ENCODE measurements at regions not wholly inside any gene's neighbourhood (a gene's known extent, or its start where the extent isn't known, plus 50 kb on each side); places are given as distances from the start of the nearest gene placed in this dataset.

DNA sequence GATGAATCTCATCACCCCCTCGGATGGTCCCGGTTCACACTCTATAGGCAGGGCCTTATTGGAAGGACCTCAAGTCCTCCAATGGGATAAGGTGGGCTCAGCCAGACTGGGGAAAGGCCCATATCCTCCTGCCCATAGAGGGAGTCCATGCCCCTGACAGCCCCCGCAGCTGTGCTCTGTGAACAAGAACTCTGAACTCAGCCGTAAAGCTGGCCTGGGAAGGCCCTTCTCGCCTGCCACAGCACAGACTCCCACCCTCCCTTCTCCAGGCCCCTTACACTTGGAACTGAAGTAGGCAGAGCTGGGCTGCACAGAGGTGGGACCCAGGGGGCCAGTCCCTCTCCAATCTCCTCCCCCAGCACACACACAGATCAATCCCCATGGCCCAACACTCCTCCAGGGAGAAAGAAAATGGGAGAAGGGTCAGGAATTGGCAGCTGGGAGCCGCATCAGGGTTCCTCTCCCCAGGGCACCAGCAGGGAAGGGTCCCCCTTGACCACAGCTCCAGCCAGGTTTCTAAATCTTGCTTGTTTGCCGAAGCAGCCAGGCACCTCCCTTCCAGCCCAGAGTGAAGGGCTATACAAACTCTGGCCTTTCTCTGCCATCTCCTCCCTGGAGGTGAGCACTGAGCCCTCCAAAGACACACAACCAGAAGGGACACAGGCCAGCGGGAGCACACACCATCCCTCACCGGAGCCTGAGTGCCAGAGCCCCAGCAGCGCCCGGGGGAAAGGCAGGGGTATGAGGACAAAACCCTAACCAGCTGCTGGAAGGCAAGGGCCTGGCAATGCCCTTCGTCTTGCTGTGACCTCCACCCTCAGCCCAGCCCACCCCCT is 454.1 kb downstream of the SOX9 start:
- no peak for DNase-seq (ENCODE audit: low read depth in 2 of 2)

DNA sequence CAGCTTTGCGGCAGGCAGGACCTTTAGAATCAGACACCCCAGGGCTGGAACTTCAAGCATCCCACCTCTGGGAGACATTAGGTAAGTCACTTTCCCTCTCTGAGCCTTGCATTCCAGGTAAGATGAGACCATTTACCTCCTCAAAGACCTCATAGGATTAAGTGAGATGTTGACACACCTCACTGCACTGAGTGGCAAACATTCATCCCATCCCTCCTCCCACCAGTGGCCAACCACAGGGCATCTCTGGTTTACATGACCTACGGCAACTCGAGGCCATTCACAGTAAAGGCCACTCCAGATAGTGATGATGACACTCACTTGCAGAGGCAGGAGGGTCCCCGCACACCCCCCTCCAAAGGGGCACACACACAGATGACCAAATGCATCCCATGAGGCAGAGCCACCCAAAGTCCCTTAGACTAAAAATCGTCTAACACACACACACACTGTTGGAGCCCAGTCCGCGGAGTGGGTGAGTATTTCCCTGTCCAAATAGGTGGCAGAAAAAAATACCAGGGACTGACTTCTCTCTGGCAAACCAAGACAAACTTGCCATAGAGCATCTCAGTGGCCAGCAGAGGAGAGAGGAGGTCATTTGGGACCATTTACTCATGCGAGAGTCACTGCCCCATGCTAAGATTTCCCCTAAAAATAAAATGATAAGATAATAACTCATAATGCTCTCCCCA is 454.9 kb downstream of the SOX9 start:
- DNase-seq (ENCODE audit: low read depth in 2 of 2), result no peak

- no peak for DNase-seq (ENCODE audit: low read depth in 2 of 2)
Measured at GRCh38 chr17:72576289-72576759, 455.5 kb downstream of the SOX9 start.

DNA sequence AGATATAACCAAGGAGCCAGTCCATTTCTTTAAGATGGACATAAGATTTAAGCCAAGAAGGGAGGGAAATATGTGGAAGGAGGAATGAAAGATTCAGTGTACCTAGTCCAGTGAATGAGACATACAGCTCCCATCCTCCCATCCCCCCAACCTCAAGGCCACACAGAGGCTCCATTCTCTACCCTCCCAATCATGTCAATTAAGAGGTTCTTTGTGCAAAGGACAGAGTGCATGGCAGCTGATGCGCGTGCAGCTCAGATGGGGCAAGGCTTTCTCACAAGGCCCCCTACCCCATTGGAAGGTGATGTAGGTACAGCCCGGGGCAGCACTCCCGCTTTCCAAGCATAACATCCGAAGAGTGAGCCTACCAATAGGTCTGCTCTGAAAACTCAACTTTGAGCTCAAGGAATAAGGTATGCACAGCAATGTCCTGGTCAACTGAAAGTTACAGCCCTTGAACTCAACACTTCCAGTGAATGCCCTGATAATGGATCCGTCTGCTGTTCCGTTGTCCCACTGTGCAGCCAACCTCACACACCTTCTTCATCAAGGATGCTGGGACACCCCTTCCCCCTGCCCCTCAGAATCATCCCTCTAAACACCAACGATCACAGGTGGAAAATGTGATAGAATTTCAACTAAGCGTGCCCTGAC is 458.1 kb downstream of the SOX9 start:
- DNase-seq (ENCODE audit: low read depth in 2 of 2), result no peak

DNA sequence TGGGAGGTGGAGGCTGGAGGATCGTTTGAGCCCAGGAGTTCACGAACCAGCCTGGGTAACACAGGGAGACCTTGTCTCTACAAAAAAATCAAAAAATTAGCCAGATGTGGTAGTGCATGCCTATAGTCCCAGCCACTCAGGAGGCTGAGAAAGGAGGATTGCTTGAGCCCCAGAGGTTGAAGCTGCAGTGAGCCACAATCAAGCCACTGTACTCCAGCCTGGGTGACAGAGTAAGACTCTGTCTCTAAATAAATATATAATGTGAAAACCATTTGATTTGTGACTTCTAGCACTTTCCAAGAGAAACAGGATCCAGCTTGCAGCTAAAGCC is 459.1 kb downstream of the SOX9 start:
- DNase-seq (ENCODE audit: low read depth in 2 of 2), result no peak

- no peak for DNase-seq (ENCODE audit: low read depth in 2 of 2)
Measured at GRCh38 chr17:72580321-72581127, 459.7 kb downstream of the SOX9 start.

GRCh38 chr17:72587156-72587555 is 466.3 kb downstream of the SOX9 start:
- no peak for DNase-seq (ENCODE audit: low read depth in 2 of 2)

- no peak for DNase-seq (ENCODE audit: low read depth in 2 of 2)
Measured at GRCh38 chr17:72587773-72588511, 467.1 kb downstream of the SOX9 start.

GRCh38 chr17:72588561-72588960 is 467.7 kb downstream of the SOX9 start:
- no peak for DNase-seq (ENCODE audit: low read depth in 2 of 2)

- no peak for DNase-seq (ENCODE audit: low read depth in 2 of 2)
Measured at GRCh38 chr17:72588961-72589360, 468.1 kb downstream of the SOX9 start.

DNA sequence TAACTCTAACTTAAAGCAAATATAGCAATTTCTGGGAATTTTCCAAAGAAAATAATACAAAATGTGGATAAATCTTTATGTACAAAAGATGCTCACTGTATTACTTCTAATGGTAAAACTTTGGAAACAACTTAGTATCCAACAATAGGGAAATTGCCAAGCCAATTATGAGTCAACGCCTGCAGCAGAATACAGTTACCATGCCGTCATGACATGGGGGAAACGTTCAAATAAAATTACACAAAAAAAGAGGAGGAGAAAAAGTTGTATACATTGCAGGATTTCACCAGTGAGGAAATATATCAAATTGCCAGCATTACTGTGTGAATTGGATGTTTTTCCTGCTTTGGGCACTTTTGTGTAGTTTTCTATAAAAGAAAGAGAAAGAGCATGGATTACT is 469.6 kb downstream of the SOX9 start:
- no peak for DNase-seq (ENCODE audit: low read depth in 2 of 2)

GRCh38 chr17:72590882-72591281 is 470.1 kb downstream of the SOX9 start:
- no peak for DNase-seq (ENCODE audit: low read depth in 2 of 2)

DNA sequence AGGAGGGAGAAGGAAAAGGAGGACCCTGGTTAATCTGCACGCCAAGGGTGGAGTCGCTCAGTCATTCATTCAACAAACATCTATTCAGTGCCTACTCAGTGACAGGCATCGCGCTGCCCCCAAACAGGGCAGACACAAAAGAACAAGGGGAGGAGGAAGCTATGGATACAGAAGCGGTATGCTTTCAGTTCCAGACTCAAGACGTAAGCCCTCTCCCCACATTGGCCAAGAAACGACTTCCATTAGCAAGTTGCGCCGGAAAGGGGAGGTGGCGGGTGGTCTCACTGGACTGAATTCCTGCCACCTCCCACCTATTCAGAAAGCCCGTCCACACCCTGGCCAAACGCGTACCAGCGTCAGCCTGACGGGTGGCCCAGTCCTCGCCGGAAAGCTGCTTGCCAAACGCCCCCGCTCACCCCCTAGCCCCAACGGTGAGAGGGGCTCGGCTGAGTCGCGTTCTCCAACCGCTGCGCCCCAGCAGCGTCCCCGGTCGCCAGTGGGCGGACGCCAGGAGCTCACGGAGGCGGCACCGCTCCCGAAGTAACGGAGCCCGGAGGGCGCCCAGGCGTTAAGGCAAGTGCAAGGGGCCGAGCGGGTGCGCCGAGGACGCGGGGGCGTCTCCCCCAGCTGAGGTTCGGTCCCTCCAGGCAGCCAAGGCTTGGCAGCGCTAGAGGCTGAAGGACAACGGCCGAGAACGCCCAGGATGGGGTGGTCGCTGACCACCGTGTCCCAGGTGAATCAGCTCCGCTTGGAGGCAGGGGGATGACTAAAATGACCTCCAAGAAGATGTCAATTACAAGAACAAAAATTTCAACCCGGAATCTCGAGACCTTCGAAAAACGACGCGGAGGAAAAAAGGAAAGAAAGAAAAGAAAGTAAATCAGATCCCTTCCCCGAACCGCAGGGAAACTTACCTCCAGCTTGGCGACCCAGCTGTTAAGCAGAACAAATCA is 470.7 kb downstream of the SOX9 start:
- DNase-seq (ENCODE audit: low read depth in 2 of 2), result no peak

- DNase-seq (ENCODE audit: low read depth in 2 of 2), result no peak
Measured at GRCh38 chr17:72592242-72592966, 471.6 kb downstream of the SOX9 start.

DNA sequence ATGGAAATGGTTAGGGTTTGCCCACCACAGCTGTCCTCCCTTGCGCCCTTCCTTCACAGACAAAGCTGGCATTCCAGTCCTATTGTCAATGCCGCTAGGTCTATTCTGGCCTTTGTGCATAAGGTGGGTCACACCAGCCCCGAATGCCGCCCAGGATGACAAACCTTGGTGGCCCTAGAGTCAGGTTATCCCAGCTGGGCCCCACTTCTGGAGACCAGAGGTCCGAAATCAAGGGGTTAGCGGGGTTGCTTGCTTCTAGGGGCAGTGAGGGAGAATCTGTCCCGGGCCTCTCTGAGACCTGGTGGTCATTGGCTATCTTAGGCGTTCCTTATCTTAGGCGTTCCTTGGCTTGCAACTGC is 472.1 kb downstream of the SOX9 start:
- no peak for DNase-seq (ENCODE audit: low read depth in 2 of 2)

GRCh38 chr17:72594248-72594647 is 473.4 kb downstream of the SOX9 start:
- no peak for DNase-seq (ENCODE audit: low read depth in 2 of 2)
